Lower leg skin (tissue), 4 donors: ENCODE measurements at regions not wholly inside any gene's neighbourhood (a gene's known extent, or its start where the extent isn't known, plus 50 kb on each side); places are given as distances from the start of the nearest gene placed in this dataset.

Experiments
- DNase-seq, 2 donors: peaks; one replicate each; pipeline ENCODE4 v3.0.0-alpha.2; 2019; ENCODE audit warnings: low spot score in 2 of 2
- H3K4me3 ChIP-seq: fragments of 200-600 bp; sonication (generic); 2 replicates; pipeline ENCODE4 v1.5.1; 2017; ENCODE audit warnings: mild to moderate bottlenecking, low read depth; ENCODE audit not compliant: poor library complexity, severe bottlenecking
- POLR2A ChIP-seq, 2 donors: fragments of 450-650 bp; IDR thresholded peaks; one replicate each; pipeline ENCODE4 v1.6.1; 2016 to 2017; ENCODE audit warnings: antibody characterized with exemption in 2 of 2, mild to moderate bottlenecking in 1 of 2, moderate library complexity in 1 of 2
- WGBS, 2 donors: methylation state at CpG; one replicate each; pipeline ENCODE4 v1.1.5; 2018; 5-methylcytosine and 5-hydroxymethylcytosine counted together
- intact Hi-C: fragments of 100-400 bp; cut with DNase I; formaldehyde crosslinking; loops from one replicate; pipeline ENCODE4 v1.15.0; 2023; ENCODE audit warnings: low total_unique reads
- TF ChIP-seq, protein P1 (sequence below), 3 donors: fragments of 450-650 bp; IDR thresholded peaks; one replicate each; pipeline ENCODE4 v1.5.1; 2016; ENCODE audit warnings: antibody characterized with exemption in 3 of 3, mild to moderate bottlenecking in 3 of 3, moderate library complexity in 2 of 3

DNA sequence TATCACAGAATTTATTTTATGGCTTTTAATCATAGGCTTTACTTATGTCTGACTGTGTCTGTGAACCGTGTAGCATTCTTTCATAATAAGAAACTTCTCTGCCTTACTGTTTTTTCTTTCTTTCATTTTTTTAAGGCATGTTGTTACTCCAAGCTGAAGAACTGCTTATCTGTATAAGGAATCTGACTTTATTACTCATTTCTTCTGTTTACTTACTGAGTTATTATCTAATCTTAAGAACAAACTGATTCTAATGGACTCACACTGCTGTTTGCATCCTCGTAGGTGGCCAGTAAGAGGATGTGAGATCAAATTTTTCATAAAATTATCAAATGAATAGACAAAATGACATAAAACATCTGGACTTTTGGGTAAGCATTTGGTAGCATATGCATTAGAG lies 54.7 kb upstream of the DNAJC1 start:
- 41 to 59% methylated on average over 2 of the region's 2 CpGs for WGBS, 2 donors
- DNase-seq, result no peak
- TF ChIP-seq, protein P1, sequence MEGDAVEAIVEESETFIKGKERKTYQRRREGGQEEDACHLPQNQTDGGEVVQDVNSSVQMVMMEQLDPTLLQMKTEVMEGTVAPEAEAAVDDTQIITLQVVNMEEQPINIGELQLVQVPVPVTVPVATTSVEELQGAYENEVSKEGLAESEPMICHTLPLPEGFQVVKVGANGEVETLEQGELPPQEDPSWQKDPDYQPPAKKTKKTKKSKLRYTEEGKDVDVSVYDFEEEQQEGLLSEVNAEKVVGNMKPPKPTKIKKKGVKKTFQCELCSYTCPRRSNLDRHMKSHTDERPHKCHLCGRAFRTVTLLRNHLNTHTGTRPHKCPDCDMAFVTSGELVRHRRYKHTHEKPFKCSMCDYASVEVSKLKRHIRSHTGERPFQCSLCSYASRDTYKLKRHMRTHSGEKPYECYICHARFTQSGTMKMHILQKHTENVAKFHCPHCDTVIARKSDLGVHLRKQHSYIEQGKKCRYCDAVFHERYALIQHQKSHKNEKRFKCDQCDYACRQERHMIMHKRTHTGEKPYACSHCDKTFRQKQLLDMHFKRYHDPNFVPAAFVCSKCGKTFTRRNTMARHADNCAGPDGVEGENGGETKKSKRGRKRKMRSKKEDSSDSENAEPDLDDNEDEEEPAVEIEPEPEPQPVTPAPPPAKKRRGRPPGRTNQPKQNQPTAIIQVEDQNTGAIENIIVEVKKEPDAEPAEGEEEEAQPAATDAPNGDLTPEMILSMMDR (IDR thresholded peaks at IDR 0.05), result no peak
- TF ChIP-seq POLR2A (IDR thresholded peaks at IDR 0.05), result no peak
- intact Hi-C loops, result no loop called here
- no peak overlapping the region for H3K4me3 ChIP-seq

DNA sequence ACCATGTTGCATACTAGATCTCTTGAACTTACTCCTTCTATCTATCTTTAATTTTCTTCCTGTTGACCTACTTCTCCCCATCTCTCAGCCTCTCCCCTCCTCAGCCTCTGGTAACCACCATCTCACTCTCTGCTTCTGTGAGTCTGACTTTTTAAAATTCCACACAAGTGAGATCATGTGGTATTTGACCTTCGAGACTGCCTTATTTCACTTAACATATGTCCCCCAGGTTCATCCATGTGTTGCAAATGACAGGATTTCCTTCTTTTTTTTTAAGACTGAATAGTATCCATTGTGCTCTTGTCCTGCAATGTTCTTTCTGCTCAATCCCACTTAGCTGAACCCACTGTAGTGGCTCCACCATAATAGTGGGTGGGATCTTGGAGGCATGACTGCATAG lies 51.4 kb upstream of the DNAJC1 start:
- WGBS, 2 donors, result 50% methylated on average over 1 of the region's 1 CpG
- TF ChIP-seq, protein P1 (IDR thresholded peaks at IDR 0.05), result no peak
- no peak for TF ChIP-seq POLR2A (IDR thresholded peaks at IDR 0.05)
- no peak for DNase-seq
- no peak overlapping the region for H3K4me3 ChIP-seq
- intact Hi-C loops, result no loop called here
